ENCODE measurements at regions not wholly inside any gene's neighbourhood (a gene's known extent, or its start where the extent isn't known, plus 50 kb on each side); places are given as distances from the start of the nearest gene placed in this dataset.
"Not testable (repeated sequence)": the region's sequence is repeated elsewhere in the genome, so short reads cannot be mapped to it uniquely, and the experiment has no call there.

DNA sequence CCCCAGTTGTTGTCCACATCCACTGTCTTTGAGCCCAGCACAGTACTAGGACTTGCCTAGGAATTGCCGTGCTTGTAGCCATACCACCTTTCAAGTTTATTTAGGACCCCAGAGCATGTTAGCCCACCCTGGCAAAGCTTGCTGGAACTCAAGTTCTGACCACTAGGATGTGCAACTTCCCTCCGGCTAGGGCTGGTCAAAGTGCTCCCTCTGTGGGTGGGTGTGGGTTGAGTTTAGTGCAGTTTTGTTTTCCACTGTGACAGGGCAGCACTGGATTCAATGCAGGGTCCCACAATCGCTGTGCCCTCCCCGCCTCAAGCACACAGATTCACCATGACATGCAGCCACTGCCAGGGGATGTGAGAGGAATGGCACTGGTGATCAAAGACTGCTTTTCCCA lies 96.0 kb downstream of the RASGEF1B start:
- no peak for DNase-seq (ENCODE audit: low read depth)

DNA sequence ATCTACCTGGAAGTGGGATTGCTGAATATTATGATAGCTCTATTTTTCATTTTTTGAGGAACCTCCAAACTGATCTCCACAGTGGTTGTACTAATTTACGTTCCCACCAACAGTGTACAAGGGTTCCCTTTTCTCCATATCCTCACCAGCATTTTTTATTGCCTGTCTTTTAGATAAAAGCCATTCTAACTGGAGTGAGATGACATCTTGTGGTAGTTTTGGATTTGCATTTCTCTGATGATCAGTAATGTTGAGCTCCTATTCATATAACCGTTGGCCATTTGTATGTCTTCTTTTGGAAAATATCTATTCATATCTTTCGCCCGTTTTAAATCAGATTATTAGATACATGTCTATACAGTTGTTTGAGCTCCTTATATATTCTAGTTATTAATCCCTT lies 101.8 kb downstream of the RASGEF1B start:
- no peak for DNase-seq (ENCODE audit: low read depth)

DNA sequence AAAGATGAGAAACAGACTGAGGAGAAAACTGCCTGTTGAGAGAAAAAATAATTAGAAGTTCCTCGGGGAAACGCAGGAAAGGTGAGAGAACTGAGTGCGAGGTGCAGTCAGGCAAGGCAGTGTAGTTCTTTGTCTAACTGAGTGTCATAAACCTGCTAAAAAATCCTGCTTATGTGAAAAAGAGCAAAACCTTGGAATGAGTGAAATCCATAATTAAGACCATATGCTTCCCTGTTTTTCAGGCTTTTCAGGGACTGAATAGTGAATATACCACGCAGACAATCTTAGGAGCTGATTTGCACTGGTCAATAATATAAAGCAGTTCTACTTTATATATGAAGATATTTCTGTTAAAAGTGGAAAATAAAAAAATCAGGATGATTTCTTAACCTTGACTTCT lies 104.9 kb downstream of the RASGEF1B start:
- DNase-seq (ENCODE audit: low read depth): no peak

DNA sequence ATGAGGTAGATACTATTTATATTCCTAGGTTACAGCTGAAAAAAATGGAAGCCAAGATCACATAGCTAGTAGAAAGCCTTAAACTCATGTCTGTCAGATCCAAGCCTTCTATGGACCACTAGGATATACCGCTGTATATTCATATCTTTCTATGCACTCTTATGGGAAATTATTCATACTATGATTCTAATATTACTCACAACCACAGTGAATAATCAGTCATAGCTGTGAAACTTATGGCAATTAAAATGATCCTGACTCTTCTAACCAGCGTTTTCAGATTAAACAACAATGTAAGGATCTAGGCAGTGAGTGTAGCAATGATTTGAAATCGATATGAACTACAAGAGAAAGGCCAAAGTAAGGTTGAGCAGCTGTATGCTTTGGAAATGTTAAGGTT lies 111.0 kb downstream of the RASGEF1B start:
- DNase-seq (ENCODE audit: low read depth): no peak

DNA sequence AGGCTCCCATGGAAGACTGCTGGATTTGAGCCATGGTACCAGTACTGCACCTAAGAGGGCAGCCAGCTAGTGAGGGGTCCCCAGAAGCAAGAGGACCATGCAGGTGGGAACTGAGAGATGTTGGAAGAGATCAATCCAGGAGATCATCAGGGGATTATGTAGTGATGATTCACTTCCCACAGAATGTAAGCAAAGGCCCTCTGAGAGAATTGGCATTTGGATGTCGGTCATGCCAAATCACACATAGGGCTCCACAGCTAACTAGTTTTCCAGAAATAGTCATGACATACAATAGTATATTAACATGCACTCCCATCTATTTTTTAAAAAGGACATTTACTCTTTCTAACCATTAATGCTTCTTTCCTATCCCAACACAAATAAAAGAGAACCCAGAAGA lies 112.5 kb downstream of the RASGEF1B start:
- no peak for DNase-seq (ENCODE audit: low read depth)

DNA sequence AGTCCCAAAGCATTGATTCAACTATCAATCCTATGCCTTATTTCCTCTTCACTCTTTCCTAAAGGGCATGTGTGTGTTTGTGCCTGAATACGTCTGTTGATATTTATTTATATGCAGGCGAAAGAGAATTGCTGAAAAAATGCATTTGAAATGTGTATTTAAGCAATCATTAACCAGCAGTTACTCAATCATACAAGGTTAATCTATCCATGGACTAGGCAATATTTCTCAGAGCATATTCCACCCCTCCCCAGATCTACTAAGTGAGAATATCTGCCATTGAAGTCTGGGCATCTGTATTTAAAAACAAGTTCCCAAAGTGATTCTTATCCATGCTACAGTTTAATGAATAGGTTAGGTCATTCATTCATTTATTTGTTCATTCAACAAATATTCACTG lies 113.6 kb downstream of the RASGEF1B start:
- no peak for DNase-seq (ENCODE audit: low read depth)

DNA sequence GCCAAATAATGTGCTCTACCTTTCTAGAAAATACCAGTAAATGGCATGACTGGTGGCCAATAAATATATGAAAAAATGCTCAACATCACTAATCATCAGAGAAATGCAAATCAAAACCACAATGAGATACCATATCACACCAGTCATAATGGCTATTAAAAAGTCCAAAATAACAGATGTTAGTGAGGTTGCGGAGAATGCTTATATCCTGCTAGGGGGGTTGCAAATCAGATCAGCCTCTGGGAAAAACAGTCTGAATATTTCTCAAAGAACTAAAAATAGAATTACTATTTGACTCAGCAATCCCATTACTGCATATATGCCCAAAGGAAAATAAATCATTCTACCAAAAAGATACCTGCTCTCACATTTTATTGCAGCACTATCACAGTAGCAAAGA lies 115.1 kb downstream of the RASGEF1B start:
- no peak for DNase-seq (ENCODE audit: low read depth)

DNA sequence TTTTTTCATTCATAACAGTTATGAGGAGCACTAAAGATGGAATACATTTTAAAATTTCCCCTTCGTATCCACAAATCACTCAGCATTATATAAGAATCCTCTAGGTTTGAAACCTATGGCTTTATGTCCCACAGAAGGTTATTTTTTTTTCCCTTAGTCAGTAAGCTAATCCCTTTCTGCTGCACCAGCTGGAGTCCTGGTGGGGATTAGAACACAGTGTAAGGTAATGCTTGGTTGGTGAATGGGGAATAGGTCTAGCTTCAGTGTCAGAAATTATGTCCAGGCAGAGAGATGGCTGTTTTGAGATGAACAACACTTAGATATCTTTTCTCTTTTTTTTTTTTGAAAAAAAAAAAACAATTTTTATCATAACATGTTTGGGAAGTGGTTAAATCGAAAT lies 116.6 kb downstream of the RASGEF1B start:
- DNase-seq (ENCODE audit: low read depth): no peak

DNA sequence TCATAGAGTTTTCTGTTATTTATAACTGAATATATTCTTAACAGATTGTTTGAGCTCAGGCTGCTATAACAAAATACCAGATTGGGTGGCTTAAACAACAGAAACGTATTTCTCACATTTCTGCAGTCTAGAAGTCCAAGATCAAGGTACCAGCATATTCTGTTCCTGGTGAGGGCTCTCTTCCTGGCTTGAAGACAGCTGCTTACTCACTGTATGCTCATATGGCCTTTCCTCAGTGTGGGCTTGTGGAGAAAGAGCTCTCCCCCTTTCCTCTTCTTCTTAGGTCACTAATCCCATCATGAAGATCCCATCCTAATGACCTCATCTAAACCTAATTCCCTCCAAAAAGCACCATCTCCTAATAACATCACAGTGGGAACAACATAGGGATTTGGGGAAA lies 117.8 kb downstream of the RASGEF1B start:
- no peak for DNase-seq (ENCODE audit: low read depth)

DNA sequence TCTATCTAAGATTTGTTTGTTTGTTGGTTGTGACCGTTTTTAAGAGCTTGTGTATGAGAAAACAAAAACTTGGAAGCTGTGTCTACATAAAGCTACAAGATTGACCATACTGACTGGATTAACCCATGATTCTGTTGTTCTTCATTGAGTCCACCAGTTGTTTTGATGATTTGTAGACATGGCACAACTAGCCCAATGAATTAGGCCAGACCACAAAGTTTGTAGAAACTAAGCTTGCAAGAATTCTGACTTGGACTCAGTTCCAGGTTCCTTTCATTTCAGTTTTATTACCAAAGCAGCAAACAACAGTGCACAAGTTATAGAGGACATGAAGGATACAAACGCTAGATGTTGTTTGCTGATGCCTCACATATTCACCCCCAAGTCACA lies 119.3 kb downstream of the RASGEF1B start:
- DNase-seq (ENCODE audit: low read depth): no peak

DNA sequence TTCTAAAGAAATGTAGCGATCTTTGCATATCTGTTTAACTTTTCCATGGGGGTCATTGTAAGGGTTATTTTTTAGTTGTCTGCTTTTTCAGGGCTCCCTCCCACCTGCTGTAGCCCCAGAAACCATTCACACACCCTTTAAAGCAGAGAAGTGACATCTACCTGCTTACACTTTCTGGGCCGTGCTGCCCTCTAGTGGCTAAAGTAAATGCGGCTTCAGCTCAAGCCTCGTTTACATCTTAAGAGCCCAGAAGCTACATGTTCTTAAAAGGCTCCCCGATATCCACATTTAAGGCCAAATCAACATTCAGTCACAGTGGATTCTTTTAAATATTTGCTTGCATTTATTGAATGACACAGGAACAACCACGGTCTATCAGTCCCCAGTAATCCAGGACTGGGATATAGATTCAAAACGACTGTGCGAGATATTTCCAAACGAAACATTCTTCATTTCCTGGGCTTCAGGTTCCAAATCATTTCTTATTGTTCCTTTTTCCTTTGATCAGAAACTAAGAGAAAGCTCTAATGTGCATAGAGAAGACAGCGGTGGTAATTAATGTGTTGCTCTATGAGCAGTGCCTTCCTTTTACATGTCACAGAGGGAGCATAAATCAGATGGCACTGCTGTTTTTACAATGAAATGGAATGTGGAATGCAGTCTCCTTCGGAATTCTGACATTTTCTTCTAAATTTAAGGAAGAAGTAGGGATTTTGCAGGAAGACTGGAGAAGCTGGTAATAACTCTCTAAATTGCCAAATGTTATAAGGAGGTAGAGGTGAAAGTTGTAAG lies 119.9 kb downstream of the RASGEF1B start:
- peak; percentile 48 for DNase-seq (ENCODE audit: low read depth)

DNA sequence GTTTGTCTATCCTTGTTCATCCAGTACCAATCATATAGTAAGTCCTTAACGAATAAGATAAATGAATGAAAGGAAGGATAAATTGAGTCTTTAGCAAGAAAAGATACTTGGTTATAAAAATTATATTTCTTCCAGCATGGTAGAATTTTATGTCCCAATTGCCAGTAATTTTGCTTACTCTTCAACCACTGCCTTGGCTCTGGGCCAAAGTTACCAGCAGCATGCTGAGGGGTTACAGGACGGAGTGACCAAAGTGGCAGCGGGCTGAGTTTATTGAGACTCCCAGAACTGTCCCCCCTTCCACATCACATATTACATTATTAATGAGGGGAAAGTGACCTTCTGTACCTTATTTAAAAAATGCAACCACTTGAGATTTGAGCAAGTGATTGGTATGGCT lies 121.7 kb downstream of the RASGEF1B start:
- no peak for DNase-seq (ENCODE audit: low read depth)

DNA sequence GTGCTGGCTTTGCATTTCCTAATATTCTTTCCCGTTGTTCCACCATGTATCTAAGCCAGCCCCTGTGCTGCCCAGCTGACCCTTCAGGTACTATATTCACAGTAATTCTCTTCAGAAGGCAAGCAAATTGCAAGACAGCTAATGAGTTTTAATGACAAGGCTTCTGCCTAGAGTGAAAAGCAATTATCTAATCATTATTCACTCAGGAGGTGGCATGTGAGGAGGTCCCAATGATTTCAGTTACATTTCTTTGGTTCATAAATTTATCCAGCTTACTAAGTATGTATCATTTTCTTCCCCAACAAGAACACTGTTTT lies 123.0 kb downstream of the RASGEF1B start:
- DNase-seq (ENCODE audit: low read depth): no peak

DNA sequence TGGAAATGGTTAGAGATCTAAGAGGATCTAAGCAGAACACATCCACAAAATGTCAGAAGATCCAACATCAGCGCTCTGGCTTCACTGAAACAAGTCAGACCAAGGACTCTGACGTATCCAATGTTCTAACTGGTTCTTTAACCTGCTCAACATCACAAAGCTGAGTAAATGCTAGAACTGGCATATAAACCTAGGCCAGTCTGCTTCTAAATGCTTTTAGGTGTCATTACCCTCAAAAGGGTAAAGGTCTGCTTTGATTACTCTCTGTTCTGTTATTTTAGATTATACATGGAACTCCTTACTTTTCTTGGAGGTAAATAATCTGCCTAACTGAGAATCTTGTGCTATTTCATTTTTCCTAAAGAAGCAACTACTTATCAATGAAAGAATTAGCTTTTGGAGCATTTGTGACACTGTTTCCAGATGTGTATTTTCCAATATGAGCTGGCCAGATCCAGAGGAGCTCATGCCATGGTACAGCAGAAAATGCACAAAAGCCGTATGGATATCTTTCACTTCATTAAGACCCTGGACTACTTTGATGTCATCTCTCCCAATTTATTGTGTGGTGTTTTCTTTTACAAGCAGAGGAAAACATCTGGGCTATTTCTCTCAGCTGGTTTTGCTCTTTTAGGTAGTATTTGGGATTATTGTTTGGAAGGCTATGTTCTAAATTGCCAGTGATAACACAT lies 123.5 kb downstream of the RASGEF1B start:
- DNase-seq (ENCODE audit: low read depth): no peak

DNA sequence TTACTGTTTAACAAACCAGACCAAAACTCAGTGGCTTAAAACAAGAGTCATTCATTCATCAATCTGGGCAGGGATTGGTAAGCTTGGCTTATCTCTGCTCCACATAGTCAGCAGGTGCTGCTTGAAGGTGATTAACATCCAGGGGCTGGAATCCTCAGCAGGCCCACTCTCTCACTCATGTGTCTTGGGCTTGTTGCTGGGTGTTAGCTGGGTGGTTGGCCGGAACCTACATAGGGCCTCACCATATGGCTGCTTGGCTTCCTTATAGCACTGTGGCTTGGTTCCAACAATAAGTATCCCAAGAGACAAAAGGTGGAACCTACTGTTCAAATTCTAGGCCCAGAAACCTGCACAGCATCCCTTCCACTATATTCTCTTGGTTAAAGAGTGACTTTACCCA lies 125.0 kb downstream of the RASGEF1B start:
- DNase-seq (ENCODE audit: low read depth): no peak

DNA sequence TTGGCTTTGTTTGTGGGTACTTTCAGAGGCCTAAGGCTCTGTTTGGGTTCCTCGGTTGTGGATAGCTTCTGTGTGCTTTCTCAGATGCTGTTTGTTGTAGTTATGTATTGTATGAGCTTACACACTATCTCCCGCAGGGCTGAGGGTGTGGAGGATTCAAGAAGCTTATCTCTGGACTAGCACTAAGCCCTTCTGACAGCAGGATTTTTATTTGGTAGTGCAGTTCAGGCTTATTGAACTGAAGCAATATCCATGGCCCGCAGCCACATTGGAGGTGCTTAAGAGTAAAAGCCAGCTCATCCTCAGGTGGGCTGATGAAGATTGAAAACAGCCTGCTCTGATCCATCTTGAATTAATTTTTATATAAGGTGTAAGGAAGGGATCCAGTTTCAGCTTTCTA lies 128.2 kb downstream of the RASGEF1B start:
- no peak for DNase-seq (ENCODE audit: low read depth)

DNA sequence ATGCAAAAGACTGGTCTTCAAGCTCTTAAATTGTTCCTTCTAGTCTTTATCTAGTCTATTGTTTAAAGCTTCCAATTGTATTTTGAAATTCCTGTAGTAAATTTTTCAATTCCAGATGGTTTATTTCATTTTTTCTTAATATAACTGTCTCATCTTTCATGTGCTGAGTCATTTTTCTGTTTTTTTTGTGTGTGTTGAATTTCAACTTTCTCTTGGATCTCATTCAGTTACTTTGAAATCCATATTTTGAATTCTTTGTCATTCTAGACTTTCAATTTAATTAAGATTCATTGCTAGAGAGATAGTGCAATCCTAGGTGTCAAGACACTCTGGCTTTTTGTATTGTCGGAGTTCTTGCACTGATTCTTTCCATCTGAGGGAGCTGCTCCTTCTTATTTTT lies 128.0 kb upstream of the PRKG2 start:
- no peak for DNase-seq (ENCODE audit: low read depth)

DNA sequence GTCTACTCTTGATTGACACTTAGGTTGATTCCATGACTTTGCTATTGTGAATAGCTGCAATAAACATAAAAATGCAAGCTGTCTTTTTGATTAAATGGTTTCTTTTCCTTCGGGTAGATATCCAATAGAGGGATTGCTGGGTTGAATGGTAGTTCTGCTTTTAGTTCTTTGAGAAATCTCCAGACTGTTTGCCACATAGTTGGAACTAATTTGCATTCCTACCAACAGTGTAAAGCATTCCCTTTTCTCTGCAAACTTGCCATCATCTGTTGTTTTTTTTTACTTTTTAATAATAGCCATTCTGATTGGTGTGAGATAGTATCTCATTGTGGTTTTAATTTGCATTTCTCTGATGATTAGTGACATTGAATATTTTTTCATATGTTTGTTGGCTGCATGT lies 122.2 kb upstream of the PRKG2 start:
- DNase-seq (ENCODE audit: low read depth): no peak

DNA sequence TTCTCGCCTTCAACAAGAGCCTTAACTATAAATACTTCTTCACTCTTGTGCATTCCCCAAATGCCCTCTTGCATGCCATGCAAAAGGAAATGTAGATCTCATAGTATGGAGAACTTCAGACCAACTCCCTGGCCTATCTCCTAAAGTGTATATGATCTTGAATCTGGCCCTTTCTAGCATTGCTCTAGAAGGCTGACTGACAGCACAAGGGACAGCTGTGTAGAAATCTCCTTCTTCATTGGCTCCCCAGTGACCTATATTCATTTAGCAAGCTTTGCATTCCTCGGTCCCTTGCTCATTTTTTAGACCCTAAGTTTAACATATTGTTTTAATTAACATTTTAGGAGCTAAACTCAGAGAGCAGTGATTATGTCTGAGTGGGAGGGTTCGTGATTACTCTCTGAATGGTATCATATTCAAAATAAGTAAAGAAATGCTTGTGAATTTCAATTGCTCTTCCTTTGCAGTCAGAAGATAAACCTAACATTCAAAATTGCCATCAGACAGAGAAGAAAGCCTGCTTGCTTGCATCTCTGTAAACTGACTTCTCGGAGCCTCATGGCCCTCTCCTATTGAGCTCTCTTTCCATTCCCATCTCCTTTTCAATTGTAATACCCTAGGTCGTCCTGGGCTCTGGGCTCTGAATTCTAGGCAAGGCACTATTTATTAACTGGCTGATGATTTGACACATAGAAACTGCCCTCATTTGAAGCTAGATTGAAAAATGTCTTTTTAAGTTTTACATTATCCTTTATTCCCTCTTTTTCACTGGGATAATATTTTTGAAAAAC lies 120.3 kb upstream of the PRKG2 start:
- no peak for DNase-seq (ENCODE audit: low read depth)

DNA sequence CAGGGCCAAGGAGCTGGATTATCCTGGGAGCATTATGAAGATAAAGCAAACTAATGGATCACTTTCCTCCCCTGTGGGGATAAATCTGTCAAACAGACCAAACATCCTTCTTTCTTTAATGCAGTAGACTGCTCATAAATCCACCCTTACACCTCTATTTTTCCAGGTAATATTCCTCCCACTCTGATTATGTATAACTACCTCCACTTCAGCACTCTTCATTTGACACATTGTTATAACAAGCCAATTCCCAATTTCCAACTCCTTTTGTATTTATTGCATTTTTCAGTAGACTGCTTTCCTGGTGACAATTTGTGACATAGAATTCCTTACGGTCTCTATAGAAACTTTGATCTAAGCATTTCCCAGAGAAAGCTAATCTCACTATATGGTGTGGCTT lies 115.0 kb upstream of the PRKG2 start:
- DNase-seq (ENCODE audit: low read depth): no peak

DNA sequence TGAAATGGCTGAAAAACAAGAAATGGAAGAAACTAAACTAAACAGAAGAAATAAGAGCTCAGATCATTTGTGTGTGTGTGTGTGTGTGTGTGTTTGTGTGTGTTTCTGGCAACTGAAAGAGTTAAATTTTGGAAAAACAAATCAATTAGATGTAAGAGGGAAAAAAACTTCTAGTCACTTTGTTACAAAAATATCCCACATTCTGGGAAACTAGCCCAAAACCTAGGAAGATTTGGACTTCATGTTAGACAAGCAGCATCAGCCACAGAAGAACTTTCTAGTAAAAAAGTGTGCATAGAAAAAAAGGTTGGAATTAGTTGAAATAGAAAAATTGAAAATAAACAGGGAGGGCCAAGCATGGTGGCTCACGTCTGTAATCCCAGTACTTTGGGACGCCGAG lies 111.6 kb upstream of the PRKG2 start:
- DNase-seq (ENCODE audit: low read depth): no peak

DNA sequence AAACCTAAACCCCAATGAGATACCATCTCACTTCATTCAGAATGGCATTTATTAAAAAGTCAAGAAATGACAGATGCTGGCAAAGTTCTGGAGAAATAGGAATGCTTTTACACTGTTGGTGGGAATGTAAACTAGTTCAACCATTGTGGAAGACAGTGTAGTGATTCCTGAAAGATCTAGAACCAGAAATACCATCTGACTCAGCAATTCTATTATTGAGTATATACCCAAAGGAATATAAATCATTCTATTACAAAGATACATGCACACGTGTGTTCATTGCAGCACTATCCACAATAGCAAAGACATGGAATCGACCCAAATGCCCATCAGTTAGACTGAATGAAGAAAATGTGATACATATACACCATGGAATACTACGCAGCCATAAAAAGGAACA lies 109.6 kb upstream of the PRKG2 start:
- not testable (repeated sequence) for DNase-seq (ENCODE audit: low read depth)

DNA sequence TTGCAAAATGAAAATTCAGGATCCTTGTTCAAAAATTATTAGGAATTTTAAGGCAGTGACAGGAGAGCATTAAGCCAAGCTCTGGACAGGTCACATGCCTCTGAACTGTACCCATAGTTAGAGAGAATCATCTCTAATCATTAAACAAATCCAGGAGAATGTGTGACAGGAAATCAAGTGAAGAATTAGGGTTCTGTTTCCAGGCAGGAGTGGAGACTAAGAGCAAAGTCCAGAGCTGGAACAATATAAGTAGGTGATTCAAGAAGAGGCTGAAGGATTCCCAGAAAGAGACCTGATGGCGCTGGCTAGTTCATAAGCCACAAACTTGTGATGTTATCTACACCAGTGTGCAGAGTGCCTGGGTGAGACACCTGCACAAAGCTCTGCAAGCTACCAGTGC lies 104.6 kb upstream of the PRKG2 start:
- DNase-seq (ENCODE audit: low read depth): no peak

Measured in HS-27A (cell line).